IMR-90 (cell line): ENCODE measurements at regions not wholly inside any gene's neighbourhood (a gene's known extent, or its start where the extent isn't known, plus 50 kb on each side); places are given as distances from the start of the nearest gene placed in this dataset.
"Not testable (repeated sequence)": the region's sequence is repeated elsewhere in the genome, so short reads cannot be mapped to it uniquely, and the experiment has no call there.

ENCODE experiments used
- ATAC-seq: fragments of 200-7000 bp; cut with Tn5 transposase; 2 replicates; pipeline ENCODE4 v1.9.1; 2020; ENCODE audit warnings: low read depth, mild to moderate bottlenecking, moderate library complexity
- BruUV-seq: library from RNA; stranded (reverse); fragments of 400-500 nt; replicated peaks from 2 replicates; lab custom pipeline; 2021; lab: Mats Ljungman, UMichigan
- CTCF ChIA-PET: fragments of 300-600 bp; formaldehyde crosslinking; extraction: SDS; loops from one replicate; lab custom pipeline; 2021; ENCODE audit warnings: antibody characterized with exemption; lab: Yijun Ruan, JAX
- POLR2A ChIA-PET: fragments of 300-600 bp; sonication (Branson Sonifier 250); formaldehyde crosslinking; loops from one replicate; lab custom pipeline; 2022; ENCODE audit warnings: antibody characterized with exemption; ENCODE audit not compliant: unreplicated experiment; lab: Charles Lee
- DNase-seq: peaks from one replicate; pipeline ENCODE4 v3.0.0; 2013
- H2AFZ ChIP-seq: replicated peaks from 2 replicates; pipeline ENCODE3; 2013; ENCODE audit warnings: low read length, mild to moderate bottlenecking; ENCODE audit not compliant: poor library complexity
- H2AK5ac ChIP-seq: 2 replicates; pipeline ENCODE4 v1.6.1; 2013; ENCODE audit warnings: low read depth, low read length, inconsistent platforms
- H2AK9ac ChIP-seq: replicated peaks from 2 replicates; pipeline ENCODE3; 2013; ENCODE audit warnings: mild to moderate bottlenecking, low read depth, low read length, moderate library complexity; ENCODE audit not compliant: poor library complexity
- H2BK120ac ChIP-seq: 2 replicates; pipeline ENCODE4 v1.6.1; 2013; ENCODE audit warnings: low read depth, low read length, inconsistent platforms
- H2BK15ac ChIP-seq: 3 replicates; pipeline ENCODE4 v1.6.1; 2013; ENCODE audit warnings: low read depth, low read length, inconsistent platforms
- H2BK20ac ChIP-seq: 2 replicates; pipeline ENCODE4 v1.6.1; 2013; ENCODE audit warnings: low read depth, mild to moderate bottlenecking, inconsistent platforms, low read length, moderate library complexity
- H2BK5ac ChIP-seq: 2 replicates; pipeline ENCODE4 v1.6.1; 2013; ENCODE audit warnings: mild to moderate bottlenecking, low read depth, low read length, inconsistent platforms; ENCODE audit not compliant: poor library complexity, severe bottlenecking
- H3K14ac ChIP-seq: replicated peaks from 2 replicates; pipeline ENCODE4 v1.6.1; 2013; ENCODE audit warnings: low read depth, low read length, inconsistent platforms
- H3K18ac ChIP-seq: 2 replicates; pipeline ENCODE4 v1.6.1; 2013; ENCODE audit warnings: low read depth, low read length, control low read depth
- H3K23ac ChIP-seq: 2 replicates; pipeline ENCODE4 v1.6.1; 2013; ENCODE audit warnings: low read depth, low read length, inconsistent platforms
- H3K27ac ChIP-seq: 2 replicates; pipeline ENCODE4 v1.5.1; 2013; ENCODE audit warnings: mild to moderate bottlenecking, control low read depth, low read length; ENCODE audit not compliant: insufficient read depth
- H3K27me3 ChIP-seq: 2 replicates; pipeline ENCODE4 v1.6.1; 2013; ENCODE audit warnings: low read length; ENCODE audit not compliant: control insufficient read depth, insufficient read depth
- H3K36me3 ChIP-seq: 2 replicates; pipeline ENCODE4 v1.6.1; 2013; ENCODE audit warnings: low read length, mixed read lengths; ENCODE audit not compliant: control insufficient read depth, insufficient read depth
- H3K4ac ChIP-seq: 2 replicates; pipeline ENCODE4 v1.6.1; 2013; ENCODE audit warnings: low read depth, low read length, inconsistent platforms
- H3K4me1 ChIP-seq: 2 replicates; pipeline ENCODE4 v1.6.1; 2013; ENCODE audit warnings: low read length, mixed read lengths; ENCODE audit not compliant: control insufficient read depth, insufficient read depth
- H3K4me2 ChIP-seq: 2 replicates; pipeline ENCODE4 v1.6.1; 2013; ENCODE audit warnings: low read depth, mild to moderate bottlenecking, control low read depth, low read length, moderate library complexity
- H3K4me3 ChIP-seq: 2 replicates; pipeline ENCODE4 v1.5.1; 2013; ENCODE audit warnings: low read depth, mild to moderate bottlenecking, control low read depth, low read length, moderate library complexity; ENCODE audit not compliant: insufficient read depth
- H3K56ac ChIP-seq: 2 replicates; pipeline ENCODE4 v1.6.1; 2013; ENCODE audit warnings: low read length, inconsistent platforms; ENCODE audit not compliant: insufficient read depth; ENCODE audit errors: extremely low read depth
- H3K79me1 ChIP-seq, 2 experiments: 2 replicates each; pipeline ENCODE4 v1.6.1; 2013; ENCODE audit warnings: low read length in 2 of 2, inconsistent platforms in 1 of 2, low read depth in 1 of 2
- H3K9ac ChIP-seq: 2 replicates; pipeline ENCODE4 v1.6.1; 2013; ENCODE audit warnings: low read depth, low read length, control low read depth
- H3K9me1 ChIP-seq: 2 replicates; pipeline ENCODE4 v1.6.1; 2013; ENCODE audit warnings: low read length, inconsistent platforms; ENCODE audit not compliant: insufficient read depth
- H3K9me3 ChIP-seq: 2 replicates; pipeline ENCODE4 v1.6.1; 2013; ENCODE audit warnings: low read length; ENCODE audit not compliant: control insufficient read depth, insufficient read depth
- H4K20me1 ChIP-seq: 2 replicates; pipeline ENCODE4 v1.6.1; 2013; ENCODE audit warnings: low read length, inconsistent platforms; ENCODE audit not compliant: insufficient read depth
- H4K5ac ChIP-seq: 2 replicates; pipeline ENCODE4 v1.6.1; 2013; ENCODE audit warnings: mild to moderate bottlenecking, low read depth, low read length, control low read depth
- H4K8ac ChIP-seq, 2 experiments: 2 replicates each; pipeline ENCODE4 v1.6.1; 2013; ENCODE audit warnings: low read depth in 2 of 2, low read length in 2 of 2, control low read depth in 1 of 2, inconsistent platforms in 1 of 2
- H4K91ac ChIP-seq: 2 replicates; pipeline ENCODE4 v1.6.1; 2013; ENCODE audit warnings: low read depth, low read length, inconsistent platforms; ENCODE audit not compliant: insufficient read depth
- MAFK ChIP-seq: IDR thresholded peaks from 2 replicates; pipeline ENCODE4 v1.6.1; 2012; ENCODE audit warnings: low read depth, low read length, improper control_type of control experiment
- WGBS, 2 experiments: methylation state at CpG; one replicate each; pipeline versions ENCODE4 v1.1.5 to v1.1.7; 2013; ENCODE audit warnings: missing lambda C conversion rate in 2 of 2; ENCODE audit not compliant: insufficient read length in 1 of 2; ENCODE audit errors: extremely low coverage in 2 of 2; 5-methylcytosine and 5-hydroxymethylcytosine counted together
- dilution Hi-C: fragments of 300-500 bp; cut with HindIII; formaldehyde crosslinking; loops from one replicate; pipeline ENCODE4 v1.14.3; 2018; ENCODE audit warnings: low sequenced_read_pairs; ENCODE audit not compliant: unreplicated experiment
- in situ Hi-C: fragments of 300-500 bp; cut with MboI; formaldehyde crosslinking; loops from 3 replicates; pipeline ENCODE4 v1.14.3; 2019; ENCODE audit warnings: low sequenced_read_pairs, inconsistent platforms, mixed read lengths
- intact Hi-C: fragments of 100-400 bp; cut with micrococcal nuclease; formaldehyde crosslinking; loops from 2 replicates; pipeline ENCODE4 v1.10.0; 2022

DNA sequence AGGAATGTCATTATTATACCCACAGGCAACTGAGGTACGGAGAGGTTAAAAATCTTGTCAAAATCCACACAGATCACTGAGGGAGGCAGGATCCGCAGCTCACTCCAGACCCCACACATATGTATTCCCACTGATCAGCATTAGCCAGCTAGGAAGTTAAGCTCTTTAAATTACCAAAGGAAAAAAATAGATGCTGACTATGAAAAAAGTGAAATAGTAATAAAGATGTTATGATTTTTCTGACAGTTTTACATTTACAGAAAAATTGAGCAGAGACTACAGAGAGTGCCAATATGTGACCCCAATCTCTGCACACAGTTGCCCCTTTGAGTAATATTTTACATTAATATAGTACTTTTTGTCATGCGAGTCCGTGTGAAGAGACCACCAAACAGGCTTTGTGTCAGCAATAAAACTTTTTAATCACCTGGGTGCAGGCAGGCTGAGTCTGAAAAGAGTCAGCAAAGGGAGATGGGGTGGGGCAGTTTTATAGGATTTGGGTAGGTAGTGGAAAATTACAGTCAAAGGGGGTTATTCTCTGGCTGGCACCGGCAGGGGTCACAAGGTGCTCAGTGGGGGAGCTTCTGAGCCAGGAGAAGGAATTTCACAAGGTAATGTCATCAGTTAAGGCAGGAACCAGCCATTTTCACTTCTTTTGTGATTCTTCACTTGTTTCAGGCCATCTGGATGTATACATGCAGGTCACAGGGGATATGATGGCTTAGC is 61.9 kb upstream of the NAA35 start:
- H3K27me3 ChIP-seq, H3K9ac ChIP-seq, H3K27ac ChIP-seq, ATAC-seq, H2BK15ac ChIP-seq, H3K23ac ChIP-seq, H3K18ac ChIP-seq, H3K14ac ChIP-seq, POLR2A ChIA-PET, H3K36me3 ChIP-seq, CTCF ChIA-PET, in situ Hi-C loops, H3K4me2 ChIP-seq, H2AK9ac ChIP-seq, H3K56ac ChIP-seq, dilution Hi-C loops, H3K4me3 ChIP-seq, H2BK5ac ChIP-seq, H3K4ac ChIP-seq, H3K9me1 ChIP-seq, H4K5ac ChIP-seq, H2AK5ac ChIP-seq, H4K20me1 ChIP-seq, H4K8ac ChIP-seq, H3K79me1 ChIP-seq, H4K91ac ChIP-seq, intact Hi-C loops, BruUV-seq, H2BK20ac ChIP-seq, H3K4me1 ChIP-seq, H2AFZ ChIP-seq, H2BK120ac ChIP-seq, DNase-seq, H3K9me3 ChIP-seq: not testable (repeated sequence)
- no CpG with 5 or more reads among the region's 5 CpGs for WGBS, 2 experiments
- TF ChIP-seq MAFK, result 0 out of 2 replicates have a peak, but pooled peaks have one; percentile 8

- H2BK15ac ChIP-seq, ATAC-seq, H4K20me1 ChIP-seq, H2AK5ac ChIP-seq, in situ Hi-C loops, H2AFZ ChIP-seq, BruUV-seq, H3K4me2 ChIP-seq, H3K4ac ChIP-seq, H4K91ac ChIP-seq, CTCF ChIA-PET, intact Hi-C loops, H4K8ac ChIP-seq, H3K27me3 ChIP-seq, H2BK20ac ChIP-seq, DNase-seq, H3K56ac ChIP-seq, H3K4me3 ChIP-seq, H3K4me1 ChIP-seq, H3K9me1 ChIP-seq, H2AK9ac ChIP-seq, H4K5ac ChIP-seq, dilution Hi-C loops, H3K27ac ChIP-seq, H3K79me1 ChIP-seq, H3K36me3 ChIP-seq, H3K14ac ChIP-seq, H2BK5ac ChIP-seq, H3K18ac ChIP-seq, H3K9me3 ChIP-seq, H3K23ac ChIP-seq, POLR2A ChIA-PET, H2BK120ac ChIP-seq, H3K9ac ChIP-seq: not testable (repeated sequence)
- 60% methylated on average over 1 of the region's 3 CpGs; no CpG with 5 or more reads in 1 of the 2 experiments for WGBS, 2 experiments
Measured at GRCh38 chr9:85880507-85880906, 60.4 kb upstream of the NAA35 start.
